Endodermal cell (in vitro differentiated cells): ENCODE measurements at regions not wholly inside any gene's neighbourhood (a gene's known extent, or its start where the extent isn't known, plus 50 kb on each side); places are given as distances from the start of the nearest gene placed in this dataset.

Source experiments
- DNase-seq: peaks from one replicate; pipeline ENCODE4 v3.0.0-alpha.2; 2017
- H3K27ac ChIP-seq: 2 replicates; pipeline ENCODE4 v1.5.1; 2013; ENCODE audit warnings: mild to moderate bottlenecking, low read depth, low read length, moderate library complexity
- H3K27me3 ChIP-seq: 2 replicates; pipeline ENCODE4 v1.6.1; 2013; ENCODE audit warnings: mild to moderate bottlenecking, low read length, moderate library complexity; ENCODE audit not compliant: insufficient read depth, control insufficient read depth, poor library complexity, severe bottlenecking
- H3K36me3 ChIP-seq: 2 replicates; pipeline ENCODE4 v1.7.0; 2013; ENCODE audit warnings: mild to moderate bottlenecking, low read length, moderate library complexity; ENCODE audit not compliant: control insufficient read depth, insufficient read depth
- H3K4me1 ChIP-seq: one replicate; pipeline ENCODE4 v1.7.0; 2013; ENCODE audit warnings: low read length; ENCODE audit not compliant: control insufficient read depth, insufficient read depth
- H3K4me3 ChIP-seq: 2 replicates; pipeline ENCODE4 v1.5.1; 2013; ENCODE audit warnings: mild to moderate bottlenecking, low read length, moderate library complexity
- H3K9ac ChIP-seq: 2 replicates; pipeline ENCODE4 v1.6.1; 2013; ENCODE audit warnings: mild to moderate bottlenecking, low read length, moderate library complexity; ENCODE audit not compliant: poor library complexity, severe bottlenecking; ENCODE audit errors: extremely low read depth
- H3K9me3 ChIP-seq: 2 replicates; pipeline ENCODE4 v1.6.1; 2013; ENCODE audit warnings: mild to moderate bottlenecking, low read length, moderate library complexity; ENCODE audit not compliant: control insufficient read depth
- H3K27ac Mint-ChIP-seq: 2 replicates; pipeline ENCODE4 v1.8.0; 2020; ENCODE audit warnings: mixed read lengths
- H3K27me3 Mint-ChIP-seq: 2 replicates; pipeline ENCODE4 v1.8.0; 2021; ENCODE audit warnings: mild to moderate bottlenecking, mixed read lengths; ENCODE audit not compliant: insufficient read depth
- H3K36me3 Mint-ChIP-seq: 2 replicates; pipeline ENCODE4 v1.8.0; 2020; ENCODE audit warnings: low read depth, mixed read lengths
- H3K4me1 Mint-ChIP-seq: 2 replicates; pipeline ENCODE4 v1.8.0; 2020; ENCODE audit warnings: mixed read lengths
- H3K4me3 Mint-ChIP-seq: 2 replicates; pipeline ENCODE4 v1.8.0; 2020; ENCODE audit warnings: mild to moderate bottlenecking, moderate library complexity, mixed read lengths
- H3K9me3 Mint-ChIP-seq: 2 replicates; pipeline ENCODE4 v1.8.0; 2020; ENCODE audit warnings: mild to moderate bottlenecking, mixed read lengths
- WGBS, 2 experiments: methylation state at CpG; one replicate each; pipeline versions ENCODE4 v1.1.5 to v1.1.7; 2013; ENCODE audit warnings: missing lambda C conversion rate in 2 of 2, mixed read lengths in 1 of 2; ENCODE audit not compliant: insufficient coverage in 1 of 2, insufficient read length in 1 of 2; 5-methylcytosine and 5-hydroxymethylcytosine counted together
- TF ChIP-seq, protein P1 (sequence below): fragments of 200-600 bp; sonication (generic); conservative IDR thresholded peaks from 2 replicates; pipeline ENCODE4 v1.5.0; 2021; ENCODE audit warnings: antibody characterized with exemption, mild to moderate bottlenecking

GRCh38 chr3:25884981-25885380 is 95.1 kb downstream of the OXSM start:
- Mint-ChIP-seq H3K36me3 (no peaks in the 10 kb centered on the region), H3K27ac (no peak overlapping the region), H3K9me3 (peaks cover 2% of the 10 kb centered on the region), H3K4me3 (no peak overlapping the region), H3K27me3 (no peaks in the 10 kb centered on the region), H3K4me1 (peaks cover 13% of the 10 kb centered on the region)
- no peak overlapping the region for H3K9ac ChIP-seq
- H3K9me3 ChIP-seq: no peaks in the 10 kb centered on the region
- WGBS, 2 experiments: 88 to 100% methylated on average over 1 to 2 of the region's 2 CpGs
- no peaks in the 10 kb centered on the region for H3K36me3 ChIP-seq
- no peak for DNase-seq
- H3K27ac ChIP-seq: no peak overlapping the region
- no peaks in the 10 kb centered on the region for H3K27me3 ChIP-seq
- no peak overlapping the region for H3K4me3 ChIP-seq
- peaks cover 4% of the 10 kb centered on the region for H3K4me1 ChIP-seq
- TF ChIP-seq, protein P1, sequence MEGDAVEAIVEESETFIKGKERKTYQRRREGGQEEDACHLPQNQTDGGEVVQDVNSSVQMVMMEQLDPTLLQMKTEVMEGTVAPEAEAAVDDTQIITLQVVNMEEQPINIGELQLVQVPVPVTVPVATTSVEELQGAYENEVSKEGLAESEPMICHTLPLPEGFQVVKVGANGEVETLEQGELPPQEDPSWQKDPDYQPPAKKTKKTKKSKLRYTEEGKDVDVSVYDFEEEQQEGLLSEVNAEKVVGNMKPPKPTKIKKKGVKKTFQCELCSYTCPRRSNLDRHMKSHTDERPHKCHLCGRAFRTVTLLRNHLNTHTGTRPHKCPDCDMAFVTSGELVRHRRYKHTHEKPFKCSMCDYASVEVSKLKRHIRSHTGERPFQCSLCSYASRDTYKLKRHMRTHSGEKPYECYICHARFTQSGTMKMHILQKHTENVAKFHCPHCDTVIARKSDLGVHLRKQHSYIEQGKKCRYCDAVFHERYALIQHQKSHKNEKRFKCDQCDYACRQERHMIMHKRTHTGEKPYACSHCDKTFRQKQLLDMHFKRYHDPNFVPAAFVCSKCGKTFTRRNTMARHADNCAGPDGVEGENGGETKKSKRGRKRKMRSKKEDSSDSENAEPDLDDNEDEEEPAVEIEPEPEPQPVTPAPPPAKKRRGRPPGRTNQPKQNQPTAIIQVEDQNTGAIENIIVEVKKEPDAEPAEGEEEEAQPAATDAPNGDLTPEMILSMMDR: no peak

GRCh38 chr3:25885544-25885943 is 95.7 kb downstream of the OXSM start:
- Mint-ChIP-seq H3K4me1 (peaks cover 14% of the 10 kb centered on the region), H3K9me3 (peaks cover 2% of the 10 kb centered on the region), H3K4me3 (no peak overlapping the region), H3K36me3 (no peaks in the 10 kb centered on the region), H3K27ac (peak overlapping the region; percentile 19), H3K27me3 (no peaks in the 10 kb centered on the region)
- Histone ChIP-seq H3K9me3 (no peaks in the 10 kb centered on the region), H3K36me3 (no peaks in the 10 kb centered on the region), H3K27ac (no peak overlapping the region), H3K4me3 (no peak overlapping the region), H3K27me3 (no peaks in the 10 kb centered on the region), H3K9ac (no peak overlapping the region), H3K4me1 (peaks cover 5% of the 10 kb centered on the region)
- TF ChIP-seq, protein P1: no peak
- DNase-seq: no peak
- 62 to 91% methylated on average over 3 to 5 of the region's 5 CpGs for whole genome bisulfite sequencing, 2 experiments

DNA sequence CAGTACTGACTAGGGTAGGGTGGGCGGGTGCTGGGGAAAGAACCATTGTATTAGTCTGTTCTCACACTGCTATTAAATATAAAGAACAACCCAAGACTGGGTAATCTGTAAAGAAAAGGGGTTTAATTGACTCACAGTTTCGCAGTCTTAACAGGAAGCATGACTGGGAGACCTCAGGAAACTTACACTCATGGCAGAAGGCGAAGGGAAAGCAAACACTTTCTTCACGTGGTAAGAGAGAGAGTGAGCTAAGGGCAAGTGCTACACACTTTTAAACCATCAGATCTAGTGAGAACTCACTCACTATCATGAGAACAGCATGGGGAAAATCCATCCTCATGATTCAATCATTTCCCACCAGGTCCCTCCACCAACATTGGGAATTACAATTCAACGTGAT is 98.0 kb downstream of the OXSM start:
- H3K27me3 Mint-ChIP-seq: no peaks in the 10 kb centered on the region
- peaks cover 14% of the 10 kb centered on the region for H3K4me1 Mint-ChIP-seq
- no peaks in the 10 kb centered on the region for H3K9me3 ChIP-seq
- TF ChIP-seq, protein P1: no peak
- no peaks in the 10 kb centered on the region for H3K36me3 ChIP-seq
- H3K27ac ChIP-seq: no peak overlapping the region
- H3K4me3 Mint-ChIP-seq: no peak overlapping the region
- no peaks in the 10 kb centered on the region for H3K27me3 ChIP-seq
- WGBS, 2 experiments: 94 to 100% methylated on average over 3 to 5 of the region's 5 CpGs
- peaks cover 5% of the 10 kb centered on the region for H3K4me1 ChIP-seq
- DNase-seq: no peak
- H3K9ac ChIP-seq: no peak overlapping the region
- no peaks in the 10 kb centered on the region for H3K36me3 Mint-ChIP-seq
- no peak overlapping the region for H3K27ac Mint-ChIP-seq
- peaks cover 2% of the 10 kb centered on the region for H3K9me3 Mint-ChIP-seq
- H3K4me3 ChIP-seq: no peak overlapping the region
